WTC11 (cell line): ENCODE measurements at regions not wholly inside any gene's neighbourhood (a gene's known extent, or its start where the extent isn't known, plus 50 kb on each side); places are given as distances from the start of the nearest gene placed in this dataset.

ENCODE experiments used
- ATAC-seq: fragments of 200-7000 bp; cut with Tn5 transposase; 2 replicates; pipeline ENCODE4 v1.10.0; 2021; ENCODE audit warnings: mild to moderate bottlenecking, moderate library complexity
- CTCF ChIA-PET: fragments of 300-600 bp; sonication (Branson Sonifier 250); formaldehyde crosslinking; loops from one replicate; lab custom pipeline; 2021; ENCODE audit warnings: antibody characterized with exemption; lab: Charles Lee
- POLR2A ChIA-PET: fragments of 350-600 bp; sonication (Branson Sonifier 250); formaldehyde crosslinking; loops from one replicate; lab custom pipeline; 2021; ENCODE audit warnings: antibody characterized with exemption; lab: Charles Lee
- DNase-seq: peaks from one replicate; pipeline ENCODE4 v3.0.0; 2021; ENCODE audit warnings: low spot score
- H3K27ac Mint-ChIP-seq: 2 replicates; pipeline ENCODE4 v1.8.0; 2021; ENCODE audit warnings: mixed read lengths
- H3K27me3 Mint-ChIP-seq: 2 replicates; pipeline ENCODE4 v1.8.0; 2021; ENCODE audit warnings: low read depth, mild to moderate bottlenecking, moderate library complexity, mixed read lengths
- H3K36me3 Mint-ChIP-seq: 2 replicates; pipeline ENCODE4 v1.8.0; 2021; ENCODE audit warnings: mixed read lengths
- H3K4me1 Mint-ChIP-seq: 2 replicates; pipeline ENCODE4 v1.8.0; 2022; ENCODE audit warnings: mixed read lengths
- H3K4me3 Mint-ChIP-seq: 2 replicates; pipeline ENCODE4 v1.8.0; 2021; ENCODE audit warnings: mild to moderate bottlenecking, moderate library complexity, mixed read lengths
- H3K9me3 Mint-ChIP-seq: 2 replicates; pipeline ENCODE4 v1.8.0; 2021; ENCODE audit warnings: mixed read lengths
- ATF6 ChIP-seq: sonication (generic); formaldehyde crosslinking; IDR thresholded peaks from 2 replicates; pipeline ENCODE4 v1.8.1; 2023; ENCODE audit warnings: mild to moderate bottlenecking, missing genetic modification reagents
- CBFB ChIP-seq: sonication (generic); formaldehyde crosslinking; IDR thresholded peaks from 2 replicates; pipeline ENCODE4 v1.8.1; 2022; ENCODE audit warnings: mild to moderate bottlenecking, low read depth, missing genetic modification reagents
- CREB1 ChIP-seq: sonication (generic); formaldehyde crosslinking; IDR thresholded peaks from 2 replicates; pipeline ENCODE4 v1.8.0; 2023; ENCODE audit warnings: mild to moderate bottlenecking, missing genetic modification reagents
- E2F4 ChIP-seq: sonication (generic); formaldehyde crosslinking; IDR thresholded peaks from 2 replicates; pipeline ENCODE4 v1.8.1; 2022; ENCODE audit warnings: low read depth, mild to moderate bottlenecking, moderate library complexity, missing genetic modification reagents, borderline replicate concordance
- EMX1 ChIP-seq: fragments of 250-450 bp; sonication (Bioruptor Pico); IDR thresholded peaks from 2 replicates; pipeline ENCODE4 v1.8.0; 2021; ENCODE audit warnings: mild to moderate bottlenecking
- ESRRA ChIP-seq: sonication (generic); formaldehyde crosslinking; IDR thresholded peaks from 2 replicates; pipeline ENCODE4 v1.8.1; 2022; ENCODE audit warnings: mild to moderate bottlenecking, missing genetic modification reagents, borderline replicate concordance
- ETV6 ChIP-seq: sonication (generic); formaldehyde crosslinking; IDR thresholded peaks from 2 replicates; pipeline ENCODE4 v1.8.1; 2022; ENCODE audit warnings: mild to moderate bottlenecking, missing genetic modification reagents
- FOXJ3 ChIP-seq: sonication (generic); formaldehyde crosslinking; IDR thresholded peaks from 2 replicates; pipeline ENCODE4 v1.9.0; 2021; ENCODE audit warnings: missing genetic modification reagents, mild to moderate bottlenecking, borderline replicate concordance
- FOXK1 ChIP-seq: sonication (generic); formaldehyde crosslinking; IDR thresholded peaks from 2 replicates; pipeline ENCODE4 v1.8.0; 2022; ENCODE audit warnings: mild to moderate bottlenecking, moderate library complexity, missing genetic modification reagents
- GRHL2 ChIP-seq: fragments of 250-450 bp; sonication (Bioruptor Pico); IDR thresholded peaks from 2 replicates; pipeline ENCODE4 v1.8.0; 2022; ENCODE audit warnings: mild to moderate bottlenecking, moderate library complexity; ENCODE audit not compliant: insufficient replicate concordance, severe bottlenecking
- HMGA2 ChIP-seq: fragments of 250-450 bp; sonication (Bioruptor Pico); IDR thresholded peaks from 2 replicates; pipeline ENCODE4 v1.4.0; 2021; ENCODE audit warnings: mild to moderate bottlenecking, moderate library complexity
- NR1H2 ChIP-seq: sonication (generic); formaldehyde crosslinking; IDR thresholded peaks from 2 replicates; pipeline ENCODE4 v1.9.0; 2021; ENCODE audit warnings: mild to moderate bottlenecking, moderate library complexity, missing genetic modification reagents
- NR3C1 ChIP-seq: sonication (generic); formaldehyde crosslinking; conservative IDR thresholded peaks from 2 replicates; pipeline ENCODE4 v1.8.1; 2023; ENCODE audit warnings: low read depth, mild to moderate bottlenecking, missing genetic modification reagents
- RELA ChIP-seq: sonication (generic); formaldehyde crosslinking; IDR thresholded peaks from 2 replicates; pipeline ENCODE4 v1.8.1; 2022; ENCODE audit warnings: missing genetic modification reagents, mild to moderate bottlenecking, borderline replicate concordance
- SMAD4 ChIP-seq: sonication (generic); formaldehyde crosslinking; IDR thresholded peaks from 2 replicates; pipeline ENCODE4 v1.8.0; 2022; ENCODE audit warnings: mild to moderate bottlenecking, missing genetic modification reagents
- TCF7 ChIP-seq: sonication (generic); formaldehyde crosslinking; IDR thresholded peaks from 2 replicates; pipeline ENCODE4 v1.8.0; 2022; ENCODE audit warnings: mild to moderate bottlenecking, low read depth, missing genetic modification reagents, moderate library complexity
- TEAD1 ChIP-seq: sonication (generic); formaldehyde crosslinking; IDR thresholded peaks from 2 replicates; pipeline ENCODE4 v1.8.0; 2022; ENCODE audit warnings: mild to moderate bottlenecking, missing genetic modification reagents
- TEAD4 ChIP-seq: sonication (generic); formaldehyde crosslinking; IDR thresholded peaks from 2 replicates; pipeline ENCODE4 v1.8.0; 2022; ENCODE audit warnings: mild to moderate bottlenecking, missing genetic modification reagents
- ZMAT4 ChIP-seq: fragments of 250-450 bp; sonication (Bioruptor Pico); IDR thresholded peaks from 2 replicates; pipeline ENCODE4 v1.9.0; 2021; ENCODE audit warnings: mild to moderate bottlenecking
- ZNF512 ChIP-seq: sonication (generic); formaldehyde crosslinking; IDR thresholded peaks from 2 replicates; pipeline ENCODE4 v1.8.1; 2022; ENCODE audit warnings: missing genetic modification reagents, borderline replicate concordance

GRCh38 chr1:235006816-235007215 lies 121.8 kb downstream of the TOMM20 start:
- TF ChIP-seq FOXJ3 (CRISPR knock-in tag) (no peak), TCF7 (CRISPR knock-in tag) (no peak), E2F4 (CRISPR knock-in tag) (no peak), NR1H2 (no peak), NR3C1 (CRISPR knock-in tag) (no peak), HMGA2 (no peak), ETV6 (no peak), RELA (CRISPR knock-in tag) (no peak)
- TF ChIP-seq, all 79 proteins: peak for 0
- DNase-seq: no peak
- ChIA-PET POLR2A (no interaction called here), CTCF (no interaction called here)
- peaks cover 6% of the 10 kb centered on the region for H3K4me1 Mint-ChIP-seq
- H3K27me3 Mint-ChIP-seq: no peaks in the 10 kb centered on the region
- no peak overlapping the region for H3K4me3 Mint-ChIP-seq
- H3K27ac Mint-ChIP-seq: no peak overlapping the region
- ATAC-seq: no peak
- peaks cover 24% of the 10 kb centered on the region for H3K9me3 Mint-ChIP-seq
- H3K36me3 Mint-ChIP-seq: peaks cover 9% of the 10 kb centered on the region

- H3K27me3 Mint-ChIP-seq: no peaks in the 10 kb centered on the region
- H3K9me3 Mint-ChIP-seq: peaks cover 24% of the 10 kb centered on the region
- ATAC-seq: no peak
- no peak for TF ChIP-seq GRHL2
- TF ChIP-seq TEAD1 (CRISPR knock-in tag): no peak
- TF ChIP-seq ATF6 (CRISPR knock-in tag): no peak
- no peak for TF ChIP-seq EMX1 (CRISPR knock-in tag)
- TF ChIP-seq FOXK1 (CRISPR knock-in tag): no peak
- no peak for TF ChIP-seq CREB1 (CRISPR knock-in tag)
- TF ChIP-seq ETV6: no peak
- TF ChIP-seq ZMAT4: no peak
- TF ChIP-seq SMAD4 (CRISPR knock-in tag): no peak
- no peak for TF ChIP-seq ZNF512 (CRISPR knock-in tag)
- TF ChIP-seq TEAD4 (CRISPR knock-in tag): no peak
- TF ChIP-seq ESRRA (CRISPR knock-in tag): no peak
- no peak for TF ChIP-seq CBFB (CRISPR knock-in tag)
- peaks cover 9% of the 10 kb centered on the region for H3K36me3 Mint-ChIP-seq
- DNase-seq: no peak
- no peak overlapping the region for H3K4me3 Mint-ChIP-seq
- POLR2A ChIA-PET: no interaction called here
- H3K4me1 Mint-ChIP-seq: peaks cover 6% of the 10 kb centered on the region
- no peak overlapping the region for H3K27ac Mint-ChIP-seq
- CTCF ChIA-PET: no interaction called here
Measured at GRCh38 chr1:235006132-235006721, 122.4 kb downstream of the TOMM20 start.
